Fibroblast of skin of right quadriceps (primary cell): ENCODE measurements at regions not wholly inside any gene's neighbourhood (a gene's known extent, or its start where the extent isn't known, plus 50 kb on each side); places are given as distances from the start of the nearest gene placed in this dataset.

Experiments used
- DNase-seq: peaks from one replicate; pipeline ENCODE4 v3.0.0-alpha.2; 2013

- DNase-seq, result no peak
Measured at GRCh38 chr16:82404586-82405315, 222.0 kb upstream of the CDH13 start.

GRCh38 chr16:82402665-82403218, 224.0 kb upstream of the CDH13 start:
- no peak for DNase-seq

- DNase-seq, result no peak
Measured at GRCh38 chr16:82400046-82400445, 226.7 kb upstream of the CDH13 start.

GRCh38 chr16:82396509-82396908, 226.5 kb upstream of the MPHOSPH6 start:
- no peak for DNase-seq

- no peak for DNase-seq
Measured at GRCh38 chr16:82395212-82395611, 225.2 kb upstream of the MPHOSPH6 start.

- no peak for DNase-seq
Measured at GRCh38 chr16:82391690-82392089, 221.7 kb upstream of the MPHOSPH6 start.

GRCh38 chr16:82389956-82390650, 220.1 kb upstream of the MPHOSPH6 start:
- no peak for DNase-seq

GRCh38 chr16:82386761-82387160, 216.7 kb upstream of the MPHOSPH6 start:
- no peak for DNase-seq

- DNase-seq, result no peak
Measured at GRCh38 chr16:82384949-82385348, 214.9 kb upstream of the MPHOSPH6 start.

GRCh38 chr16:82384017-82384416, 214.0 kb upstream of the MPHOSPH6 start:
- no peak for DNase-seq

- DNase-seq, result no peak
Measured at GRCh38 chr16:82382521-82382920, 212.5 kb upstream of the MPHOSPH6 start.

- DNase-seq, result no peak
Measured at GRCh38 chr16:82379551-82379950, 209.5 kb upstream of the MPHOSPH6 start.

GRCh38 chr16:82373976-82374375, 204.0 kb upstream of the MPHOSPH6 start:
- no peak for DNase-seq

- DNase-seq, result no peak
Measured at GRCh38 chr16:82370282-82370681, 200.3 kb upstream of the MPHOSPH6 start.

GRCh38 chr16:82368041-82368440, 198.0 kb upstream of the MPHOSPH6 start:
- DNase-seq, result peak; percentile 5

- DNase-seq, result no peak
Measured at GRCh38 chr16:82366462-82366861, 196.4 kb upstream of the MPHOSPH6 start.

GRCh38 chr16:82364690-82365089, 194.7 kb upstream of the MPHOSPH6 start:
- DNase-seq, result no peak

- no peak for DNase-seq
Measured at GRCh38 chr16:82363026-82363816, 193.2 kb upstream of the MPHOSPH6 start.

GRCh38 chr16:82361885-82362284, 191.9 kb upstream of the MPHOSPH6 start:
- no peak for DNase-seq

GRCh38 chr16:82360024-82360783, 190.2 kb upstream of the MPHOSPH6 start:
- no peak for DNase-seq

GRCh38 chr16:82358606-82359221, 188.7 kb upstream of the MPHOSPH6 start:
- DNase-seq, result no peak

GRCh38 chr16:82358161-82358560, 188.1 kb upstream of the MPHOSPH6 start:
- no peak for DNase-seq
